ENCODE measurements at regions not wholly inside any gene's neighbourhood (a gene's known extent, or its start where the extent isn't known, plus 50 kb on each side); places are given as distances from the start of the nearest gene placed in this dataset.
A peak's percentile ranks its signal among the peaks of the same experiment; 100 is the strongest.

DNA sequence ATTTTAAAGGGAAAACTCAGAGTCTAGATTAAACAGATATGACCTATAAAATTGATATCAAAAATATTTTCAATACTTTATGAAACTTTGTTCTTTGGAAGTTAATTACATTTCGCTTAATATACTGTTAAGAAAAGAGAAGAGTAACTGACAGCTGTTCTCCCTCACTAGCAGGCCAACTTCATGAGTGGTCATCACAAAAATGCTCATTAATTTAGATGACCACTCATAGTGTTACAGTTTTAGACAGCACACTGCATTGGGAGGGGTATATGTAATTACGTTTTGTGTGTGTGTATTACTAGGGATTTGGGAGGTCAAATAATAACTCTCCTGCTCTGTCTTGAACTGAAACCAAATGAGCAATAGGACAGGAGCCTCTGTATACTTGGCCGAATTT, 80.2 kb upstream of the EDNRA start:
- Histone ChIP-seq H3K9me3 (peaks cover 0 to 7% of the 10 kb centered on the region in 2 donors), H3K27me3 (no peaks in the 10 kb centered on the region), H3K27ac (no peak overlapping the region), H3K4me3 (no peak overlapping the region), H3K36me3 (no peaks in the 10 kb centered on the region), H3K4me1 (no peaks in the 10 kb centered on the region)
- intact Hi-C loops (cut with DNase I): no loop called here
- TF ChIP-seq, protein P1, sequence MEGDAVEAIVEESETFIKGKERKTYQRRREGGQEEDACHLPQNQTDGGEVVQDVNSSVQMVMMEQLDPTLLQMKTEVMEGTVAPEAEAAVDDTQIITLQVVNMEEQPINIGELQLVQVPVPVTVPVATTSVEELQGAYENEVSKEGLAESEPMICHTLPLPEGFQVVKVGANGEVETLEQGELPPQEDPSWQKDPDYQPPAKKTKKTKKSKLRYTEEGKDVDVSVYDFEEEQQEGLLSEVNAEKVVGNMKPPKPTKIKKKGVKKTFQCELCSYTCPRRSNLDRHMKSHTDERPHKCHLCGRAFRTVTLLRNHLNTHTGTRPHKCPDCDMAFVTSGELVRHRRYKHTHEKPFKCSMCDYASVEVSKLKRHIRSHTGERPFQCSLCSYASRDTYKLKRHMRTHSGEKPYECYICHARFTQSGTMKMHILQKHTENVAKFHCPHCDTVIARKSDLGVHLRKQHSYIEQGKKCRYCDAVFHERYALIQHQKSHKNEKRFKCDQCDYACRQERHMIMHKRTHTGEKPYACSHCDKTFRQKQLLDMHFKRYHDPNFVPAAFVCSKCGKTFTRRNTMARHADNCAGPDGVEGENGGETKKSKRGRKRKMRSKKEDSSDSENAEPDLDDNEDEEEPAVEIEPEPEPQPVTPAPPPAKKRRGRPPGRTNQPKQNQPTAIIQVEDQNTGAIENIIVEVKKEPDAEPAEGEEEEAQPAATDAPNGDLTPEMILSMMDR (IDR thresholded peaks at IDR 0.05): no peak
- no peak for DNase-seq (ENCODE audit: low spot score in 2 of 2)

DNA sequence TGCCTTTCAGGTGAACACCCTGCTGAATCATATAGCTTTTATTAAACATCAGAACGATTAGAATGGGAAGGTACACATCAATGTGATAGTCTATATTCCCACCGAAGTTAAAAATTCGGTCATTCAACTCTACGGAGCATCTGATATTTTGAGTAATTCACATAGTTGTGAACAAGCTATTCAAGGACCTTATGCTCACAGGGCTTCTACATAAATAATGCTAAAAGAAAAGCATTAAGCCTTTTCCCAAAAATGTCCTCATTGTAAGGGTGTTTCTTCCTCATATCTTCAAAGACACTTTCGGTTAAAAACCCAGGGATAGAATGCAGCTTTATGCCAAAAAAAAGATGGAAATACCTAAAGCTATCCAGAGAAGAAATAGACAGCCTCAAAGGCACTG, 79.7 kb upstream of the EDNRA start:
- intact Hi-C loops (cut with DNase I): no loop called here
- Histone ChIP-seq H3K4me1 (no peaks in the 10 kb centered on the region), H3K4me3 (no peak overlapping the region), H3K36me3 (no peaks in the 10 kb centered on the region), H3K27ac (no peak overlapping the region), H3K9me3 (peaks cover 0 to 7% of the 10 kb centered on the region in 2 donors), H3K27me3 (no peaks in the 10 kb centered on the region)
- DNase-seq (ENCODE audit: low spot score in 2 of 2): no peak
- TF ChIP-seq, protein P1 (IDR thresholded peaks at IDR 0.05): no peak

DNA sequence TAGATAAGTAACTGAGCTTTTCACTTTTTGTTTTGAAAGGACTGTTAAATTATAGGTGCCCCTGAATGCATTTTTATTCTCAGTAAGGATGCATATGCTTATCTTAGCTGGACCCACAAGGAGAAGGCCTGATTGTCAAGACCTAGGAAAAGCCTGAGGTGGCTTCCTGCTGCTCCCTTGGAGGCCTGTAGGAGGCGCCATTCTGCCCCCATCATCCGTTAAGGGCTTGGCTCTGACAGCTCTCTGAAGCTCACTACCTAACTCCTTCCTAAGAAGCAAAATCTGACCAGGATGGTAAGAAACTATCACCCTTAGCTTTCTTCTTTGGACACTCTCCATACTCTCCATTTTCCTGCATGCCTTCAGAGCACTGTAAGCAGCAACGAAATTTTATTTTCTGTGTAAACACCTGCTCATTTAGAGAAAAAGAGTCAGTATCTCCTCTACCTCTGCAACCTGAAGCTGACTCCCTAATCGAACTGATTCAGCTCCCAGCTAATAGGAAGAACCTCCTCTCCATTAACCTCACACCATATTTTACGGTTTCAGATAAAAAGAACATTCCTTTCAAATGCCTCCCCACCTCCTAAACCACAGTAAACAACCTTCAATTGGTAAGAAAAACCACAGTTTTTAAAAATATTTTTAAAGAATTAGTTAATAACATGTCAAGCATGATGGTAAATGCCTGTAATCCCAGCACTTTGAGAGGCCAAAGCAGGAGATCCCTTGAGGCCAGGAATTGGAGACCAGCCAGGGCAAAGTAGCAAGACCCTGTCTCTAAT, 73.4 kb upstream of the EDNRA start:
- no peaks in the 10 kb centered on the region for H3K4me1 ChIP-seq
- no peak overlapping the region for H3K4me3 ChIP-seq
- no peaks in the 10 kb centered on the region for H3K36me3 ChIP-seq
- H3K27me3 ChIP-seq: no peaks in the 10 kb centered on the region
- no peak overlapping the region for H3K27ac ChIP-seq
- TF ChIP-seq, protein P1 (IDR thresholded peaks at IDR 0.05): peak in 1 of 3 experiments; percentile 11
- DNase-seq (ENCODE audit: low spot score in 2 of 2): no peak
- intact Hi-C loops (cut with DNase I): no loop called here
- peaks cover 0 to 7% of the 10 kb centered on the region in 2 donors for H3K9me3 ChIP-seq

DNA sequence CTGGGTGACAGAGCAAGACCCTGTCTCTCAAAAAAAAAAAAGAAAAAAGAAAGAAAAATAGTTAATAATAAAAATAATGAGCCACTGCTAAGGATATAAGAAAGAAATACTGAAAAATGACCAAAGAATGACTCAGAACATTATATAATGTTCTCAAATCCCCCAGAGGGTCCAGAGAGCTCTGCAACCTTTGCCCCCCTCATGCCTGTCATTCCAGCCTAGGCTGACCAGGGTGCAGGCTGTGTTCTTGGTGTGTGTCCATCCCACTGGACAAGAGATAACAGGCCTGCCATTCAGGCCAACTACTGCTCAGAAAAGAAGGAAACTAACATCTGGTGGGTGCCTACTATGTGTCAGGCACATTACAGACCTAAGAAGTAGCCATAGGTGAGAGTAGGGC, 72.7 kb upstream of the EDNRA start:
- peaks cover 0 to 7% of the 10 kb centered on the region in 2 donors for H3K9me3 ChIP-seq
- H3K27ac ChIP-seq: no peak overlapping the region
- no peaks in the 10 kb centered on the region for H3K4me1 ChIP-seq
- H3K4me3 ChIP-seq: no peak overlapping the region
- TF ChIP-seq, protein P1 (IDR thresholded peaks at IDR 0.05): no peak
- intact Hi-C loops (cut with DNase I): no loop called here
- H3K27me3 ChIP-seq: no peaks in the 10 kb centered on the region
- no peaks in the 10 kb centered on the region for H3K36me3 ChIP-seq
- DNase-seq (ENCODE audit: low spot score in 2 of 2): no peak

DNA sequence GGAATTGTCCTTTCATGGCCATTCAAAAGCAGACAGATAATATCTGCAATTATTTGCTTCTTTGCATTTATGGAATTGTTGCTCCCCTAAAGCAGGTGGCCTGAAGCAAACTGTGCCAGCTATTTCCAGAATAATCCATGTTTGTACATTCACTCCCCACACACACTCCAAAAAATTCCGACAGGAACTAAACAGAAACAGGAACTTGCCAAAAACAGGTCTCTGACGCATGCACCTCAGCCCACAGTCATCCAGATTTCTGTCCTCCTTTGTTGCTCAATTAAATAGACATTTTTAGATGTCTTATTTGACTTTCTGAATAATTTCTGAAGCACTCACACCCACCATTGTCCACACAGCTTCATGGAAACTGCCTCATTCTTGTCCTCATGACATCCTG, 71.5 kb upstream of the EDNRA start:
- Histone ChIP-seq H3K36me3 (no peaks in the 10 kb centered on the region), H3K9me3 (peaks cover 0 to 6% of the 10 kb centered on the region in 2 donors), H3K4me1 (no peaks in the 10 kb centered on the region), H3K4me3 (no peak overlapping the region), H3K27me3 (no peaks in the 10 kb centered on the region), H3K27ac (no peak overlapping the region)
- no peak for DNase-seq (ENCODE audit: low spot score in 2 of 2)
- TF ChIP-seq, protein P1 (IDR thresholded peaks at IDR 0.05): no peak
- intact Hi-C loops (cut with DNase I): no loop called here

Data from ascending aorta (tissue), 2 donors.